GM18517 (cell line): ENCODE measurements at regions not wholly inside any gene's neighbourhood (a gene's known extent, or its start where the extent isn't known, plus 50 kb on each side); places are given as distances from the start of the nearest gene placed in this dataset.

Experiments used
- ATAC-seq: cut with Tn5 transposase; IDR thresholded peaks from one replicate; pipeline ENCODE4 v1.9.1; 2021; ENCODE audit warnings: mild to moderate bottlenecking, moderate library complexity; ENCODE audit not compliant: unreplicated experiment

GRCh38 chr11:37699644-37700043 lies 1101.6 kb upstream of the RAG2 start:
- ATAC-seq: no peak

- no peak for ATAC-seq
Observed at GRCh38 chr11:37695283-37695682, 1097.2 kb upstream of the RAG2 start.

GRCh38 chr11:37689951-37690350 lies 1091.9 kb upstream of the RAG2 start:
- no peak for ATAC-seq

- ATAC-seq: no peak
Observed at GRCh38 chr11:37688456-37688855, 1090.4 kb upstream of the RAG2 start.

GRCh38 chr11:37687130-37687529 lies 1089.1 kb upstream of the RAG2 start:
- ATAC-seq: no peak

- ATAC-seq: no peak
Observed at GRCh38 chr11:37671321-37671720, 1073.3 kb upstream of the RAG2 start.

- ATAC-seq: no peak
Observed at GRCh38 chr11:37666960-37667359, 1068.9 kb upstream of the RAG2 start.

- ATAC-seq: no peak
Observed at GRCh38 chr11:37657645-37658044, 1059.6 kb upstream of the RAG2 start.

GRCh38 chr11:37647767-37648166 lies 1049.7 kb upstream of the RAG2 start:
- no peak for ATAC-seq

- no peak for ATAC-seq
Observed at GRCh38 chr11:37643968-37644367, 1045.9 kb upstream of the RAG2 start.

- no peak for ATAC-seq
Observed at GRCh38 chr11:37642296-37642695, 1044.3 kb upstream of the RAG2 start.

GRCh38 chr11:37632748-37633147 lies 1034.7 kb upstream of the RAG2 start:
- ATAC-seq: no peak

GRCh38 chr11:37630866-37631265 lies 1032.8 kb upstream of the RAG2 start:
- ATAC-seq: no peak

- ATAC-seq: no peak
Observed at GRCh38 chr11:37623778-37624177, 1025.7 kb upstream of the RAG2 start.

GRCh38 chr11:37621662-37622061 lies 1023.6 kb upstream of the RAG2 start:
- ATAC-seq: no peak

GRCh38 chr11:37616291-37616690 lies 1018.3 kb upstream of the RAG2 start:
- no peak for ATAC-seq

- ATAC-seq: no peak
Observed at GRCh38 chr11:37613031-37613430, 1015.0 kb upstream of the RAG2 start.

- ATAC-seq: no peak
Observed at GRCh38 chr11:37612146-37612545, 1014.1 kb upstream of the RAG2 start.

- ATAC-seq: no peak
Observed at GRCh38 chr11:37605229-37605628, 1007.2 kb upstream of the RAG2 start.

- ATAC-seq: no peak
Observed at GRCh38 chr11:37598381-37598780, 1000.3 kb upstream of the RAG2 start.

- ATAC-seq: no peak
Observed at GRCh38 chr11:37597776-37598175, 999.7 kb upstream of the RAG2 start.

GRCh38 chr11:37595845-37596244 lies 997.8 kb upstream of the RAG2 start:
- no peak for ATAC-seq

GRCh38 chr11:37574361-37574760 lies 976.3 kb upstream of the RAG2 start:
- no peak for ATAC-seq
